ENCODE measurements at regions not wholly inside any gene's neighbourhood (a gene's known extent, or its start where the extent isn't known, plus 50 kb on each side); places are given as distances from the start of the nearest gene placed in this dataset.

GRCh38 chr1:235017719-235018118 lies 110.9 kb downstream of the TOMM20 start:
- peaks cover 4% of the 10 kb centered on the region for H3K27me3 Mint-ChIP-seq (ENCODE audit: low read depth)
- Histone ChIP-seq H3K79me2 (ENCODE audit: insufficient read depth, low read length) (no peaks in the 10 kb centered on the region), H2BK15ac (ENCODE audit: low read depth, low read length) (no peak overlapping the region), H2AFZ (ENCODE audit: low read length) (no peak overlapping the region), H3K9me3 (ENCODE audit: control insufficient read depth, low read depth, low read length) (no peaks in the 10 kb centered on the region), H2BK120ac (ENCODE audit: low read depth, low read length, poor library complexity, severe bottlenecking) (no peak overlapping the region), H3K56ac (ENCODE audit: insufficient read length, low read depth, low read length) (no peak overlapping the region), H2BK5ac (ENCODE audit: insufficient read length, low read length) (no peak overlapping the region), H3K23me2 (ENCODE audit: insufficient read length, low read depth, low read length, poor library complexity, severe bottlenecking) (no peaks in the 10 kb centered on the region), H3K4me2 (ENCODE audit: insufficient read depth, insufficient read length, low read length) (no peak overlapping the region), H3K4me1 (ENCODE audit: insufficient read depth, low read length) (no peaks in the 10 kb centered on the region), H2AK5ac (ENCODE audit: insufficient read length, low read length) (no peak overlapping the region), H3K14ac (ENCODE audit: insufficient read depth, low read length) (no peak overlapping the region), H4K5ac (ENCODE audit: insufficient read length, low read depth, low read length) (no peak overlapping the region), H4K91ac (ENCODE audit: insufficient read length, low read depth, low read length) (no peak overlapping the region), H2BK12ac (ENCODE audit: insufficient read length, low read depth, low read length) (no peak overlapping the region), H3K4ac (ENCODE audit: low read depth, low read length) (no peak overlapping the region), H4K20me1 (ENCODE audit: control insufficient read depth, insufficient read depth, insufficient read length) (no peaks in the 10 kb centered on the region), H3T11ph (ENCODE audit: low read length) (no peak overlapping the region), H3K9ac (ENCODE audit: extremely low read depth, insufficient read length, low read length) (no peak overlapping the region), H4K8ac (replicated peaks; ENCODE audit: insufficient read length, low read depth, low read length) (no peak overlapping the region), H3K27ac (ENCODE audit: insufficient read length, low read depth, low read length) (no peak overlapping the region), H3K23ac (ENCODE audit: insufficient read length, low read depth, low read length) (no peak overlapping the region), H3K79me1 (ENCODE audit: insufficient read depth, low read depth, low read length, poor library complexity, severe bottlenecking) (no peaks in the 10 kb centered on the region), H2BK20ac (ENCODE audit: low read depth, low read length, poor library complexity, severe bottlenecking) (no peak overlapping the region), H3K18ac (ENCODE audit: insufficient read length, low read depth, low read length) (no peak overlapping the region), H3K27me3 (ENCODE audit: insufficient read depth, low read length) (no peaks in the 10 kb centered on the region; the same call in 1 of the 2 replicates)
- H3K9me3 Mint-ChIP-seq = peaks cover 0 to 4% of the 10 kb centered on the region in 2 experiments; a peak in 2 of 5 replicates
- no peaks in the 10 kb centered on the region for H3K36me3 Mint-ChIP-seq (ENCODE audit: insufficient read depth in 1 of 3, low read depth in 3 of 3)
- no peak for DNase-seq
- no peak overlapping the region for H3K27ac Mint-ChIP-seq
- peaks cover 19 to 28% of the 10 kb centered on the region in 2 experiments for H3K4me1 Mint-ChIP-seq
- TF ChIP-seq CTCF (conservative IDR thresholded peaks at IDR 0.05) = no peak
- no CpG with 5 or more reads among the region's 2 CpGs for WGBS (ENCODE audit: extremely low coverage, insufficient read length, low lambda C conversion rate)
- no peak overlapping the region for H3K4me3 Mint-ChIP-seq

Measured in H9 (cell line).